ENCODE measurements at regions not wholly inside any gene's neighbourhood (a gene's known extent, or its start where the extent isn't known, plus 50 kb on each side); places are given as distances from the start of the nearest gene placed in this dataset.

GRCh38 chr17:55598495-55598894 is 87.2 kb upstream of the SMIM36 start:
- TF ChIP-seq, protein P1, sequence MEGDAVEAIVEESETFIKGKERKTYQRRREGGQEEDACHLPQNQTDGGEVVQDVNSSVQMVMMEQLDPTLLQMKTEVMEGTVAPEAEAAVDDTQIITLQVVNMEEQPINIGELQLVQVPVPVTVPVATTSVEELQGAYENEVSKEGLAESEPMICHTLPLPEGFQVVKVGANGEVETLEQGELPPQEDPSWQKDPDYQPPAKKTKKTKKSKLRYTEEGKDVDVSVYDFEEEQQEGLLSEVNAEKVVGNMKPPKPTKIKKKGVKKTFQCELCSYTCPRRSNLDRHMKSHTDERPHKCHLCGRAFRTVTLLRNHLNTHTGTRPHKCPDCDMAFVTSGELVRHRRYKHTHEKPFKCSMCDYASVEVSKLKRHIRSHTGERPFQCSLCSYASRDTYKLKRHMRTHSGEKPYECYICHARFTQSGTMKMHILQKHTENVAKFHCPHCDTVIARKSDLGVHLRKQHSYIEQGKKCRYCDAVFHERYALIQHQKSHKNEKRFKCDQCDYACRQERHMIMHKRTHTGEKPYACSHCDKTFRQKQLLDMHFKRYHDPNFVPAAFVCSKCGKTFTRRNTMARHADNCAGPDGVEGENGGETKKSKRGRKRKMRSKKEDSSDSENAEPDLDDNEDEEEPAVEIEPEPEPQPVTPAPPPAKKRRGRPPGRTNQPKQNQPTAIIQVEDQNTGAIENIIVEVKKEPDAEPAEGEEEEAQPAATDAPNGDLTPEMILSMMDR (IDR thresholded peaks at IDR 0.05; ENCODE audit: insufficient read depth, low read length, poor library complexity, severe bottlenecking) = no peak
- TF ChIP-seq EZH2phosphoT487 (conservative IDR thresholded peaks at IDR 0.05; ENCODE audit: low read length) = no peak

Measured in SU-DHL-6 (cell line).